Fibroblast of skin of abdomen (primary cell): ENCODE measurements at regions not wholly inside any gene's neighbourhood (a gene's known extent, or its start where the extent isn't known, plus 50 kb on each side); places are given as distances from the start of the nearest gene placed in this dataset.
A peak's percentile ranks its signal among the peaks of the same experiment; 100 is the strongest.
"Not testable (repeated sequence)": the region's sequence is repeated elsewhere in the genome, so short reads cannot be mapped to it uniquely, and the experiment has no call there.

Experiments
- DNase-seq: peaks from one replicate; pipeline ENCODE4 v3.0.0-alpha.2; 2013

DNA sequence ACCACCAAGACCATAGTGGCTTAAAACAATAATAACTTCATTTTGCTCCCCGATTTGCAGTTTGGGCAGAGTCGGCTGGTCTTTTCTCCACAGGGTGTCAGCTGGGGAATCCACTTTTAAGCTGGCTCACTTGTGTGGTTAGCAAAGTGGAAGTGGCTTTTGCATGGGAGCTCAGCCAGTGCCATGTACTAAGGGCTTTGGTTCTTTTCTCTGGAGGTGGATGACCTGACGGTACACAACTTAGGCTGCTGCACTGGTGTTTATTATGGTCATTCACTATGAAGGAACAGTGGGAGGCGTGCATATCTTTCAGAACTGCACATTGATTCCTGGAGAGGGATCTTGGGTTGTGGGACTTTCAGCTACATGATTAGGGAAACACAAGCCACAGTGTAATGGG lies 141.0 kb downstream of the OR2B2 start:
- DNase-seq, result no peak

DNA sequence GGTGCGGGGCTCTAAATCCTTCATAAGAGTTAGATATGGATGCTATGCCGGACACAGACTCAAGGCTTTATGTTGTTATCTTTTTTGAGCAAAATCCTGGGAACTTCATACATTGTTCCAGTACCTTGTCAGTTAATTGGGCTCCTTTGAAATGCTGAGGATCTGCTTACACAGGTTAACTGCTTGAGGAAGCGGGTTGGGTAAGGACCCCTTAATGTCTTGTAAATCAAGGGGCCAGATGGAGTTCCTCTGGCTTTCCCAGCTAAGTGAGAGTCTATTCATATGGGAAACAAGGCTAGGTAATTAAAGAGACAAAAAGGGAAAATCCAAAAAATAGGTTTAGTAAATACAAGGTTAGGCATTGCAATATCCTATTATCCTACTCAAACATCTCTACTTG lies 141.5 kb downstream of the OR2B2 start:
- no peak for DNase-seq

DNA sequence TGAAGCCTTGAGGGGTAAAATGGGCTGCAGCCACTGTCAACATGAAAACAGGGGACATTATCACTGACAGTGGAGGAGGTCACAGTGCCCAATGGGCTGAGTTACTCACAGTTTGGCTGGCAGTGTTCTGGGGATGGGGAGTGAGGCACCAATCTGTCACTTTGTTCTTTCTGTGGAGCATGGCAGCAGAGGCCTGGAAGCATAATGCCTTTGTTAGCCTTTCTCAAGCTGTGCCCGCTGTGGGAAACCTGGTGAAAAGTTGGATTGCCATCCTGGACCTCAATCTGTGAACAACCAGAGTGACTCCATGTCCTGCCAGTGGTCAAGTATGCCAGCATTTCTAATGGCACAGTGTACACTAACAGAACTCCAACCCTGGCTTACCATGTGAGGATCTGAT lies 143.6 kb downstream of the OR2B2 start:
- DNase-seq, result no peak

DNA sequence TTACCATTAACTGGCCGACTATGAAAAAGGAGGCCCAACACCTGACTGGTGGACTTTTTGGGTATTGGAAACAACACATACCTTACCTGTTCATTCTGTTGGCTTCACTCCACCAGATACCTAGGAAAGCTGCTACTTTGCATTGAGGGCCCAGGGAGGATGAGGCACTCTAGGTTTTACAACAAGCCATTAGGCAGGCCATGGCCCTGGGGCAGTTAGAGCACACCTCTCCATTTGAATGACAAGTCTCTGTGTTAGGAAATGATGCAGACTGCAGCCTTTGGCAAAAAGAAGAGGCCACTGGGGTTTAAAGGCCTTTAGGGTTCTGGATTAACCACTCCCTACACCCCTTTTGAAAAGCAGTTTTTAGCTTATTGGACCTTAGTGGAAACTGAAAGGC lies 144.3 kb downstream of the OR2B2 start:
- no peak for DNase-seq

DNA sequence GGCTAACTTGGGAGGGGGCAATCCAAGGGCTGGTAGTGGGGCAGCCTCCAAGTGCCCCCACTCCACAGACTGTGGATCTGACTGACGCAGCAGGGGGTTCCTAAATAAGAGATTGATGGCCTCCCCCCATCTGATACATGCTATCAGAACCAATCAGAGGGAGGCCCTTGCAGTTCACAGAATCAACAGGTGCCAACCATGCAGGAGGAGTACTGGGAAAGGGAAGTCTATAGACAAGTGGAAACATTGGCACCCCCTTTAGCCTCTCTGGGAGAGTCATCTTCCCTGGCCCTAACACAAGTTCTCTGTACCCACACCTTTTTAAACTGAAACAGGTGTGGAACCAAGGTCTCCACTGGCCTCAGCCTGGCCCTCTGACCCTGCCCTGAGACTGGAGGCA lies 145.8 kb downstream of the OR2B2 start:
- no peak for DNase-seq

DNA sequence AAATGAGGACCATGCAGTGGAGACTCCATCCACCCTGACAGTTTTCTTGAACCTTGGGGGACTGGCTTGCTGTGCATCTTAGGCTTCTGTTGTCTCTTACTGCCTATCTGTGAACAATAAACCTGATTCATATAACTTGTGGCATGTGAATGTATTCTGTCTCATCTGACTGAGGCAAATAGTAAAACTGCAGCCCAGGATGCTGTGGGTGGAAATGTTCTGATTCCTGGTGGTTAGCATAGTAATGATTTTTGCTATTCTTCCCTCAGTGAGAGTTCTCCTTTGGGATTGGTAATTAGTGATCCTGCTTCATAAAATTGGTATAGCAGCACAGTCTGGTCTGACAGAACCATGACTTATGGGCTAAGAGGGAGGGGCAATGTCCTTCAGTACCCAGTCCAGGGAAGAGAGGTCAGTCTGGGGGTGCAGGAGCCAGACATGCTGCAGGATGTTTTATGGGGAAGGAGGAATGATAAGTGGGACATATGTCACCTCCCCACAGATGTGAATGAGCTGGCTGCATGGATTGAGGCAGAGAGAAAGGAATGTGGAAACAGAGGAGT lies 147.1 kb downstream of the OR2B2 start:
- DNase-seq, result no peak

DNA sequence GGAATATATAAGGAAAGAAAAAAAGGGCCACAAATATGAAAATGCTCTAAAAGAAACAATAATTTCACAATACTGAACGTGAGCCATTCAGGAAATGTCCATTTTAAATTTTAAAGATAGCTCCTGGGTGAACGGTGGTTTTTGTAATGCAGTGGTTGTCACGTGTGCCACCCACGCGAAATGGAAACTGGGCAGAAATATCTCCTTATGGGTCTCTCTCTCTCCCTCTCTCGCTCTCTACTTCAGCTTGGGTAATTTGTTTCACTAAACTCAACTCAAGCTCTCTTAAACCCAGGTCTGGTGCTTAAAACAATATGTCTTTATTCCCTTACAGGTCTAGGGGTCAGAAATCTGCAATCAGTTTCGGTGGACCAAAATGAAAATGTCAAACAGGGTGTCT lies 150.8 kb downstream of the OR2B2 start:
- no peak for DNase-seq

DNA sequence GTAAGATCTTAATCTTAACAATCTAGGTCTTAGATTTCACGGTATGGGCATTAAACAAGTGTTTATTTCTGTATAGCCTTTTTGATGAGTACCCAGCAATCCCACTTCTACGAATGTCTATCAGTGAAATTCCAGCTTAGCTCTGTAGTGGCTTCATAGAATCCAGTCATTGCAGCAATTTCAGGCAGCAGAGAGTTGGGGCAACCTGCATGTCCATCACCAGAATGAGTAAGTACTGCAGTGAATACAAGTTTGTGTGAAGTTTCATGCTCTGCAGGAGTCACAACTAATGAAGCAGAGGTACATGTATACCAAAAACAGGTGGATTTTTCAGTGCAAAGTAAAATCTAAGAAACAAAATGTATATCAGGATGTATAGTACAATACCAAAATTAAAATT lies 151.7 kb downstream of the OR2B2 start:
- DNase-seq, result no peak

DNA sequence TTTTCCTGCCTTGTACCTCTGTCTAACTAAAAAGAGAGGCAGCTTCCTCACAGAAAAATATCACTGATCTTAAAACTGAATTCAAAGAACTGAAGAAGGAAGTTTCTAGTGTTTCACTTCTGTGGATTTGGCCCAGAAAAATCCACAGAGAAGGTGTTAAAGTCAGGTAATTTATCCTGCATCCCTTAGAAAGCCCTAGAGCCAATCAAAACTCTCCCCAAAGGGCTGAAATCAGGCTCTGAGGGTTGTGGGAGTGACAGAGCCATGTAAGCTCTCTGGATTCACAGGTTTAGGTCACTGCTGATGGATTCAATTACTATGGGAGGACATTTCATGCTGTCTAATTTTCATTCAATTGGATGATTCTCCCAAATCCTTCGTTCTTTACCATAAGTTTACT lies 152.3 kb downstream of the OR2B2 start:
- no peak for DNase-seq

DNA sequence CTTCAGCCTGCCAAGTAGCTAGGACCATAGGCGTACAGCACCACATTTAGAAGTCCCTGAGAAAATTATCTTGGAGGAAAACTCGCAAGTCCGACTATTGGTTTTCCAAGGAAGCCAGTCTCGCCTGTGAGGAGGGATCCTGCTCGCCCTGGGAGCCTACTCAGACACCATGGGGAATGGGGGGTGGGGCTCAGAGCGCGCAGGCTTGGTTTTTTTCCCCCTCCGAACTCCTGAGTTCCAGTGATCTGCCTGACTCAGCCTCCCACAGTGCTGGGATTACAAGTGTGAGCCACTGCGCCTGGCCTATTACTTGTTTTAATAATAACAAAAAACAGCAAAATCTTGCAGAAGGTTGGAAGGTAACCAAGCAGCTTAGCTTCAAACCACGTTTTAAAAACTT lies 153.7 kb downstream of the OR2B2 start:
- no peak for DNase-seq

DNA sequence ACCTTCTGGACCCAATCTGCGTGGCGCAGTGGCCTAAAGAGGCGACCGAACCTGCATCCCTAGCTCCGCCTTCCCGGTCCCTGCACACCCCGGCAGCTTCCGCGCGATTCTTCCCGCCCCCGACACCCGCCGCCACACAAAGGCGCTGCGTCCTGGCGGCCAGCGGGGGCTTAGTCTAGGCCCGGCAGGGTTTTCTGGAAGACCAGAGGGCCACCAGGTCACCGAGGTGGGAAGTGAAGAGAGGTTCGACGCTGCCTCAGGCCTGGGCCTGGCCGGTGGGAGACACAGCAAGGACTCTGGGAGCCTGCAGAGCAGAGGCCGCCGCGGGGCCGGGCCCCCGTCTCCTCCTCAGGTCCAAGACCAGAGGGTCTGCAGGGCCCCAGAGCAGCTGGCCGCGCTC lies 154.9 kb downstream of the OR2B2 start:
- DNase-seq, result peak; percentile 35

DNA sequence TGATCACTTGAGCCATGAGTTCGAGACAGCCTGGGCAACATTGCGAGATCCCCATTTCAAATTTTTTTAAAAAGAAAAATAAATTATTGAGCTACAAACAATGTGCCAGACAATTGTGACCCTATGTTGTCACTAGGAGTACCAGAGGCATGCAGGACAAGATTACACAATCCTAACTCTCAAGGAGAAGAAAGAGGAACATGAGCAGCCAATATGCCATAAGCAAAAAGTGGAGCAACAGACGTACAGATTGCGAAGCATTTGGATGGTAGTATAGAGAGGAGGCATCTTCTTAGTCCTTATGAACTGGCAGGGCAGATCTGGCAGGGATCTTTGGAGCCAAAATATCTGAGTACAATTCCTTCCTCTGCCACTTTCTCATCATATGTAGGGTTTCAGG lies 156.4 kb downstream of the OR2B2 start:
- DNase-seq, result no peak

DNA sequence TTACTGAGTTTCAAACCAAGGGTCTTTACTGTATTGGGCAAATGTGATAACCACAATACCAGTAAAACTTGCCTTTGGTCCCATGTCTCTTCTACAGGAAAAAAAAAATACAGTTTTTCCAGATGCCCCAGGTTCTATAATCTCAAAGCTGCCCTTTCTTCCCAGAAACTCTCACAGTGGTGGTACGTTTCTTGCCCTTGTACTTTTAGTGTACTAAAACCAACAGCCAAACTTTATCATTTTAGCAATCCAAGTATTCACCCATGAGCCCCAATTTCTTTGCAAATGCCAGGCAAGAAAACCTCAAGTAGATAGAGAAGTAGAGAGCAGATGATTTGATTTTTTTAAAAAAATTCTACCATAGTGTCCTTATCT lies 157.8 kb downstream of the OR2B2 start:
- DNase-seq, result no peak

DNA sequence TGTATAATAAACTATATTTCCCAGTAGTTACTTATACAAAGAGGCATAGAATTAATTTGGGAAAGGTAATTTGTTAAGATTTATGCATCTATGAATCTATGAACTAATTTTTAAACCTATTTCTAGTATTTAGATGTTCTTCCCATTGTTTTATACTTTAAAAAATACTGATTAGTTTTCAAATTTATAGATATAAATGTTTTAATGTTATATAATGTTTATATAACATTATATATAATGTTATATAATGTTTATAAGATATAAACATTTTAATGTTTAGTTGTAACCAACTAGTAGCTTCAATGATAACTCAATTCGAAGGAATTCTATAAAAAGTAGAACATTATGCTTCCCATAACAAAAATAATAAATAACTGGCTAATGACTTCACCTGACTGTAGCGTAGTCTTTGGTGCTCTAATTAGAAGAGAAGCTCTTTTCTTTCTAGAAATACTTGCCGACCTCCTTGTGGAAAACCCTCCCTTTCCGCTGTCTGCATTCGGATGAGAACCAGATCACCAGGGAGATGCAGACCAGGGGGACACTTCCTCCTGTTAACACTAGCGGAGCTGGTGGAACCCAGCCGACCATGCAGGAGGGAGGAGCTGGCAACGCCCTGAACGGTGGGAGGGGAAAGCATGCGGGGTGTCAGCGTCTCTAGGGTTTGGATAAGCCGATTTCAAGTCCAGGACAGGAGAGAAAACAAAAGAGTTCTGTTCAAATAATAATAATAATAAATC lies 158.4 kb downstream of the OR2B2 start:
- DNase-seq, result peak; percentile 90

DNA sequence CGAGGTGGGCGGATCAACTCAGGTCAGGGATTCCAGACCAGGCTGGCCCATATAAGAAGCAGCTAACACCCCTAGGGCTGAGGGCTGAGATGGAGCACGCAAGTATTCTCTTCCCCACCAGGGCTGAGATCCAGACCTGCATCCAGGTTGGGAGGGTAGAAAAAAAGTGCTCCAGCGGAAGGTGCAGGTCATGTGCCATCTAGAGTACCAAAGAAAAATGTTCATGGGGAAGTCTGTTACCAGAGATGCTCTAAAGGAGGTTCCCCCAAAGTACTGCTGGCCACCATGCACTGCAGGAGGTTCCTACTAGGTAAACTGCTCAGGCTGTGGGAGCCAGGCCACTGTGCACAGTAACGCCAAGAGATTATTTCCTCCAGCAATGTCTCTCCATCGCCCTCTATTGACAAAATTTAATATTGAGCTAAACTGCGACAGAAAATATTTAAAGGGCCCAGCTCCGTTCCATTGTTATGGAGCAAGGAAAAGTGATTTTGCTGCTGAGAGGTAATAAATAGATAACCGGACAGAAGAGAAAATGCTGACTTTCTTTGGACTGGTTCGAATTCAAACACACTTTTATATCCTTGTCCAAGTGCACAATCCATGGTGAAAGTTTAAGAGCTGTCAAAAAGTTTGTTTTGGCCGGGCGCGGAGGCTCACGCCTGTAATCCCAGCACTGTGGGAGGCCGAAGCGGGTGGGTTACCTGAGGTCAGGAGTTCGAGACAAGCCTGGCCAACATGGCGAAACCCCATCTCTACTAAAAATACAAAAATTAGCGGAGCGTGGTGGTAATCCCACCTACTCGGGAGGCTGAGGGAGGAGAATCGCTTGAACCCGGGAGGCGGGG lies 159.9 kb downstream of the OR2B2 start:
- peak; percentile 78 for DNase-seq

DNA sequence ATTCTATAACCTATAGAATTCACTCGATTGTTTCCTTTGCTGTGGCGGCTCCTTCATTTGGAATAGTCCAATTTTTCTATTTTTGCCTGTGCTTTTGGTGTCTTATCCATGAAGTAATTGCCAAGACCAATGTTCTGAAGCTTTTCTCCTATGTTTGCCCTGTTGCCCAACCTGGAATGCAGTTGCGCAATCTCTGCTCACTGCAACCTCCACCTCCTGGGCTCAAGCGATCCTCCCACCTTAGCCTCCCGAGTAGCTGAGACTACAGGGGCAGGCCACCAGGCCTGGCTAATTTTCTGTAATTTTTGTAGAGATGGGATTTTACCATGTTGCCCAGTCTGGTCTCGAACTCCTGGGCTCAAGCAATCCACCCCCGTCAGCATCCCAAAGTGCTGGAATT lies 163.5 kb downstream of the OR2B2 start:
- no peak for DNase-seq

DNA sequence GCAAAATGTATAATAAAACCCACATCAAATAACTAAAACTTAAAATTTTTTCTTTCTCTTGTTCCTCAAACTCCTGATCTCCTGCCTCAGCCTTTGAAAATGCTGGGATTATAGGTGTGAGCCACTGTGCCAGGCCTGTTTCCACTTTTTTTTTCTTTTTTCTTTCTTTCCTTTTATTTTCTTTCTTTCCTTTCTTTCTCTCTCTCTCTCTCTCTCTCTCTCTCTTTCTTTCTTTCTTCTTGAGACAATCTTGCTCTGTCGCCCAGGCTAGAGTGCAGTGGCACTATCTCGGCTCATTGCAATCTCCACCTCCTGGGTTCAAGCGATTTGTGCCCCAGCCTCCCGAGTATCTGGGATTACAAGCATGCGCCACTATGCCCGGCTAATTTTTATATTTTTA lies 164.6 kb downstream of the OR2B2 start:
- DNase-seq, result no peak

DNA sequence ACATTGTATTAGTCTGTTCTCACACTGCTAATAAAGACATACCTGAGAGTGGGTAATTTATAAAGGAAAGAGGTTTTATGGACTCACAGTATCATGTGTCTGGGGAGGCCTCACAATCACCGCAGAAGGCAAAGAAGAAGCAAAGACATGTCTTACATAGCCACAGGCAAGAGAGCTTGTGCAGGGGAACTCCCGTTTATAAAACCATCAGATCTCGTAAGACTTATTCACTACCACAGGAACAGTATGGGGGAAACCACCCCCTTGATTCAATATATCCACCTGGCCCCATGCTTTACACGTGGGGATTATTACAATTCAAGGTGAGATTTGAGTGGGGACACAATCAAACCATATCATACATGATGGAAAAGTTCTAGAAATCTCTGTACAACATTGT lies 165.3 kb downstream of the OR2B2 start:
- DNase-seq, result not testable (repeated sequence)

DNA sequence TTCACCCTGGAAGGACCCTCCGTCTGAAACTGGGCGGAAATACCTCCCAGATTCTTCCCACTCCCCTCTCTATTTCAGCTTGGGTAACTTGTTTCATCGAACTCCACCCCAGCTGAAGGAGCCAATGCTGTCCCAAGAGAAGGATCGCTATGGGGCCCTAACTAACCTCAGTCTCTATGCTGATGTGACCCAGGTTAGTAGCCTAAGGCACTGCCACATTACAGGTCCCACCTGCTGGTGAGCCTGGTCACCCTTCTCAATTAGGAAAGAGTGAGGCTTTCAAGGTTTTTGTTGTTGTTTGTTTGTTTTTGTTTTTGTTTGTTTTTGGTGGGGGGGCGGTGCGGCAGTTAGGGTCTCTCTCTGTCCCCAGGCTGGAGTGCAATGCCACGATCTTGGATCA lies 168.4 kb downstream of the OR2B2 start:
- DNase-seq, result no peak

DNA sequence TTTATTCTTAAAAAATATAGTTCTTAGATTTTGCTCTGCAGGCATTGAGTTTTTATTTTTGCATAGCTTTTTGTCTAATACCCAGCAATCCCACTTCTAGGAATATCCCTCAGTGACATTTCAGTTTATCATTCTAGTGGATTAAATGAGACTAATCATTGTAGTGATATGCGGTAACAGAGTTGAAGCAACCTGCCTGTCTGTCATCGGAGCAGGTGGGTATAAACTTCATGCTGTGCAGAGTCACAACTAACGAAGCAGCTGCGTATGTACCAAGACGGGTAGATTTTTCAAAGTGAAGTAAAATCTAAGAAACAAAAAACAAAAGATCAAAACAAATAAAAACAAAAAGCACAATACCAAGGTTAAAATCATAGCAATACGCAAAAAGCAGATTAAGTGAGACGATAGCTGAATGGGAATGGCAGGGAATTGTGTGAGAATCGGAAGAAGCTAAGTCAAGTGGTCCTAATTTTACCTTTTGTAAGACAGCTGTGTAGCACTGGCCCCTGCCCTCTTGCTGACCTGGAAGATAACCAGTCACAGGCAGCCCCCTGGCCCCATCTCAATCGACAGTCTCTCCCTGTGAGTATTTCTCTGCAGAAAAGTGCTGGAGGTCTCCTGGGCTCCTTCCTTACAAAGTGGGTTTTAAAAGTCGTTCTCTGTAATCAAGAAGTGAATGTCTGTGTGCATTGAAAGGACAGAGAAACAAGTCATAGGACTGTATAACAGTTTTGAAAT lies 169.2 kb downstream of the OR2B2 start:
- DNase-seq, result no peak

DNA sequence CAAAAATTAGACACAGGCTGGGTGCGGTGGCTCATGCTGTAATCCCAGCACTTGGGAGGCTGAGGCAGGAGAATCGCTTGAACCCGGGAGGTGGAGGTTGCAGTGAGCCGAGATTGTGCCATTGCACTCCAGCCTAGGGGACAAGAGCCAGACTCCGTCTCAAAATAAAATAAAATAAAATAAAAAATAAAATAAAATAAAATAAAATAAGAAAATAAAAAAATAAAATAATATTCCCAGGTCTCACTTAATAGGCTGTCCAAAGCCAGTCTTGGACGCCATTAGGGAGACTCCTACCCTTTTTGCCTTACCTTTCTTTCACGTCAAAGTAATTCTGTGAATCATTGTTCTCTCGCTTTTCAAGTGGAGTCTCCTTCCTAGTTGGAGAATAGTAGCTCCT lies 172.3 kb downstream of the OR2B2 start:
- not testable (repeated sequence) for DNase-seq

DNA sequence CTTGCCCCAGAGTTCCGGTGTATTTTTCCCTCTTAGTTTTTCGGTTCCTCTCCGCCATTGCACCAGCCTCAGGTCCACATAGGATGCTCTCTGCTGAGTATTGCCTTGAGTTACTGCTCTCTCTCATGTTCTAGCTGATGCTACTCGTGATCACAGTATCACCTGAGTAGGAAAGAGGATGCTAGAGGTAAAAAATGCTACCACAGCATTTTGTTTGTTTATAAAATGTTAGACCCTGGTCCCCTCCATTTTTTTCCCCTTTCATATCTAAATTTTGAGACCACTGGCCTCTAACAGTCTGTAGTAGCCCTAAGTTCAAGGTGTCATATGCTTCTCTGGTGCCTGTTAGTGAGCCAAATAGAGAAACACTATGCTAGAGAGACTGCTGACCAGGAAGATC lies 175.5 kb downstream of the OR2B2 start:
- DNase-seq, result no peak

DNA sequence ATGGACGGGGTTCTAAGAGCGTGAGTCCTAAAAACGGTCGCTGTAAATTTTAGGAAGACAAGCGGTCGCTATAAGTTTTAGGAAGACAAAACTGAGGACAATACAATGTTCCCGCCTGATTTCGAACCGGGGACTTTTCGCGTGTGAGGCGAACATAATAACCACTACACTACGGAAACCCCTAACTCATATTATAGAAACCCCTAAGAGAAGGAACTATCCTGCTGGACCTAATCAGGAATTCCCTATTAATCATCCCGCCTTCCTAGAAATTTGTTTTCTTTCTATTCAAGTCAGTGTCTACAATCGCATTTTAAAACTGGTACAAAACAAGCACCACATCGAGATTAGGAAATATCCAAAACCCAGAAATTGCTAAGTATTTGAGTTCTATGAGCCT lies 183.8 kb downstream of the OR2B2 start:
- no peak for DNase-seq
